ENCODE measurements at regions not wholly inside any gene's neighbourhood (a gene's known extent, or its start where the extent isn't known, plus 50 kb on each side); places are given as distances from the start of the nearest gene placed in this dataset.

GRCh38 chr3:165440380-165440779 lies 244.2 kb upstream of the SLITRK3 start:
- Mint-ChIP-seq H3K36me3 (no peaks in the 10 kb centered on the region), H3K9me3 (no peaks in the 10 kb centered on the region), H3K27ac (no peak overlapping the region), H3K4me1 (ENCODE audit: unreplicated experiment) (no peaks in the 10 kb centered on the region), H3K4me3 (no peak overlapping the region), H3K27me3 (no peaks in the 10 kb centered on the region)
- no peak for DNase-seq (ENCODE audit: extremely low spot score, unreplicated experiment)
- no peak for TF ChIP-seq CTCF (conservative IDR thresholded peaks at IDR 0.05)

- Mint-ChIP-seq H3K27me3 (no peaks in the 10 kb centered on the region), H3K27ac (no peak overlapping the region), H3K4me3 (no peak overlapping the region), H3K36me3 (no peaks in the 10 kb centered on the region), H3K4me1 (ENCODE audit: unreplicated experiment) (no peaks in the 10 kb centered on the region), H3K9me3 (no peaks in the 10 kb centered on the region)
- DNase-seq (ENCODE audit: extremely low spot score, unreplicated experiment) = no peak
- no peak for TF ChIP-seq CTCF (conservative IDR thresholded peaks at IDR 0.05)
These were observed 243.6 kb upstream of the SLITRK3 start for GRCh38 chr3:165439765-165440164.

GRCh38 chr3:165434516-165434915 lies 238.3 kb upstream of the SLITRK3 start:
- no peak for TF ChIP-seq CTCF (conservative IDR thresholded peaks at IDR 0.05)
- H3K27me3 Mint-ChIP-seq = no peaks in the 10 kb centered on the region
- no peaks in the 10 kb centered on the region for H3K4me1 Mint-ChIP-seq (ENCODE audit: unreplicated experiment)
- H3K4me3 Mint-ChIP-seq = no peak overlapping the region
- DNase-seq (ENCODE audit: extremely low spot score, unreplicated experiment) = no peak
- no peaks in the 10 kb centered on the region for H3K36me3 Mint-ChIP-seq
- no peaks in the 10 kb centered on the region for H3K9me3 Mint-ChIP-seq
- H3K27ac Mint-ChIP-seq = no peak overlapping the region

GRCh38 chr3:165406425-165406824 lies 210.2 kb upstream of the SLITRK3 start:
- H3K4me1 Mint-ChIP-seq (ENCODE audit: unreplicated experiment) = no peaks in the 10 kb centered on the region

GRCh38 chr3:165404357-165405027 lies 208.3 kb upstream of the SLITRK3 start:
- no peak overlapping the region for H3K27ac Mint-ChIP-seq
- no peaks in the 10 kb centered on the region for H3K4me1 Mint-ChIP-seq (ENCODE audit: unreplicated experiment)
- H3K27me3 Mint-ChIP-seq = no peaks in the 10 kb centered on the region
- TF ChIP-seq CTCF (conservative IDR thresholded peaks at IDR 0.05) = no peak
- no peaks in the 10 kb centered on the region for H3K36me3 Mint-ChIP-seq
- DNase-seq (ENCODE audit: extremely low spot score, unreplicated experiment) = no peak
- no peak overlapping the region for H3K4me3 Mint-ChIP-seq
- H3K9me3 Mint-ChIP-seq = no peaks in the 10 kb centered on the region

More at GRCh38 chr3:165406425-165406824, 210.2 kb upstream of the SLITRK3 start:
- Mint-ChIP-seq H3K4me3 (no peak overlapping the region), H3K27ac (no peak overlapping the region), H3K36me3 (no peaks in the 10 kb centered on the region), H3K27me3 (no peaks in the 10 kb centered on the region), H3K9me3 (no peaks in the 10 kb centered on the region)
- no peak for TF ChIP-seq CTCF (conservative IDR thresholded peaks at IDR 0.05)
- DNase-seq (ENCODE audit: extremely low spot score, unreplicated experiment) = no peak
